ENCODE measurements at regions not wholly inside any gene's neighbourhood (a gene's known extent, or its start where the extent isn't known, plus 50 kb on each side); places are given as distances from the start of the nearest gene placed in this dataset.

DNA sequence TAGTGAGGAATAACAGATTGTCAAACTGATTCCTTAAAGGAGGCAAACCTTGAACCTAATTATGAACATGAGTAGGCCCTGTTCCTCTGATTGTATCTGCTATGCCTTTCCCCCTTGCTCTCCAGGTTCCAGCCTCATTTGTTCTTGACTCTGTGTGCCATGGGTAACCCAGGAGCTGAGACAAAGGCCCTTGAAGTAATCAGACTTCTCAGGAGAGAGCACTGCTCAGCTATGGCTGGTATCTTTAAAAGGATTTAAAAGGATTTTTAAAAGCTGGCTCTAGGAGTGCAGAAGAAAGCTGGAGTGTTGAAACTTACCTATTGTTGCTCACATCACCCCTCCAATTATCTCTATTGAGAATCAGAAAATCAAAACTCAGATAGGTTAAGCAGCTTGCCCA, 1565.5 kb upstream of the AGA start:
- intact Hi-C loops (cut with DNase I) = no loop called here
- H3K27ac ChIP-seq = no peak overlapping the region
- DNase-seq (no peak), ATAC-seq (no peak)
- no peak overlapping the region for H3K4me3 ChIP-seq
- TF ChIP-seq, protein P1, sequence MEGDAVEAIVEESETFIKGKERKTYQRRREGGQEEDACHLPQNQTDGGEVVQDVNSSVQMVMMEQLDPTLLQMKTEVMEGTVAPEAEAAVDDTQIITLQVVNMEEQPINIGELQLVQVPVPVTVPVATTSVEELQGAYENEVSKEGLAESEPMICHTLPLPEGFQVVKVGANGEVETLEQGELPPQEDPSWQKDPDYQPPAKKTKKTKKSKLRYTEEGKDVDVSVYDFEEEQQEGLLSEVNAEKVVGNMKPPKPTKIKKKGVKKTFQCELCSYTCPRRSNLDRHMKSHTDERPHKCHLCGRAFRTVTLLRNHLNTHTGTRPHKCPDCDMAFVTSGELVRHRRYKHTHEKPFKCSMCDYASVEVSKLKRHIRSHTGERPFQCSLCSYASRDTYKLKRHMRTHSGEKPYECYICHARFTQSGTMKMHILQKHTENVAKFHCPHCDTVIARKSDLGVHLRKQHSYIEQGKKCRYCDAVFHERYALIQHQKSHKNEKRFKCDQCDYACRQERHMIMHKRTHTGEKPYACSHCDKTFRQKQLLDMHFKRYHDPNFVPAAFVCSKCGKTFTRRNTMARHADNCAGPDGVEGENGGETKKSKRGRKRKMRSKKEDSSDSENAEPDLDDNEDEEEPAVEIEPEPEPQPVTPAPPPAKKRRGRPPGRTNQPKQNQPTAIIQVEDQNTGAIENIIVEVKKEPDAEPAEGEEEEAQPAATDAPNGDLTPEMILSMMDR (IDR thresholded peaks at IDR 0.05) = no peak
- no peak for TF ChIP-seq POLR2A (IDR thresholded peaks at IDR 0.05)
- H3K27me3 ChIP-seq = no peaks in the 10 kb centered on the region
- H3K9me3 ChIP-seq = no peaks in the 10 kb centered on the region
- H3K4me1 ChIP-seq = no peaks in the 10 kb centered on the region
- no peaks in the 10 kb centered on the region for H3K36me3 ChIP-seq

DNA sequence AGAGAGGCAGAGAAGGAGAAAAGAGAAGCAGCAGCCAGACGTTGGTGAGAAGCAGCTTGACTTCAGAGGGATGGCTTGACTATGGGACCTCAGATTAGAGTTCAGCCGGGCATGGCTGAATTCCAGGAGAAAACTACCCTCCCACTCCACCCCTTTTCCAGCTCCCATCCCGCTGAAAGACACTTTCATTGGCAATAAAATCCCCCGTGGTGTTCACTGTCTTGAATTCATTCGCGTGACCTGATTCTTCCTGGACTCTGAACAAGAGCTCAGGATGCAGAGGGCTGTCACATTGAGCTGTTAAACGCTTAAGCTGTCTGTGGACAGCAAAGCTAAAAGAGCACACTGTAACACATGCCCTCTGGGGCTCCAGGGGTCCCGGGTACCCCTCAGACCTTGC, 1575.3 kb upstream of the AGA start:
- WGBS, 4 donors = 82 to 91% (median 83%) methylated on average over 8 of the region's 8 CpGs
- intact Hi-C loops (cut with DNase I) = no loop called here
- H3K27me3 ChIP-seq = no peaks in the 10 kb centered on the region
- peaks cover 0 to 10% (median 0%) of the 10 kb centered on the region in 12 donors for H3K9me3 ChIP-seq
- H3K36me3 ChIP-seq = no peaks in the 10 kb centered on the region
- no peak overlapping the region for H3K4me3 ChIP-seq
- H3K27ac ChIP-seq = no peak overlapping the region
- TF ChIP-seq POLR2A (IDR thresholded peaks at IDR 0.05) = no peak
- TF ChIP-seq, protein P1 (IDR thresholded peaks at IDR 0.05) = no peak
- H3K4me1 ChIP-seq = no peaks in the 10 kb centered on the region
- no peak for ATAC-seq
- DNase-seq = no peak

DNA sequence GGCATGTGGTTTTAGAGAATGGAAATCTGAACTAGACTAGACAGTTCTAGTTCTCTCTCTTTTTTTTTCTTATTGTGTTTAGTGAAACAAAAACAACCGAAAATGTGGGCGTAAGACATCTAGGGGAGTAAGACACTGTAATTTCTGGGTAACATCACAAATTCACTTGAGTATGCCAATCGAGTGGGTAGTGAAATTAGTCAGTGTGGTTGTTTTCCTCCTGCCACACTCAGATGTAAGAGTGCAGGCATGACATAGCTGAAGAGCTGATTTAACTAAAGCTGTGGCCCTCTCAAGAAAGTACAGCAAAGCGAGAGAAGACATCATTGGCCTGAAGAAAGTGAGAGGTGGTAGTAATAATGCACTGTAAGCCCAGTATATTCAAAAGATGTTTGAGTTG, 1585.3 kb upstream of the AGA start:
- Histone ChIP-seq H3K4me1 (no peaks in the 10 kb centered on the region), H3K27ac (no peak overlapping the region), H3K9me3 (peaks cover 0 to 6% (median 0%) of the 10 kb centered on the region in 12 donors), H3K27me3 (no peaks in the 10 kb centered on the region), H3K4me3 (no peak overlapping the region), H3K36me3 (no peaks in the 10 kb centered on the region)
- DNase-seq (no peak), ATAC-seq (no peak)
- TF ChIP-seq POLR2A (IDR thresholded peaks at IDR 0.05) = no peak
- TF ChIP-seq, protein P1 (IDR thresholded peaks at IDR 0.05) = no peak
- intact Hi-C loops (cut with DNase I) = no loop called here
- WGBS, 4 donors = 82 to 86% (median 84%) methylated on average over 4 of the region's 4 CpGs

DNA sequence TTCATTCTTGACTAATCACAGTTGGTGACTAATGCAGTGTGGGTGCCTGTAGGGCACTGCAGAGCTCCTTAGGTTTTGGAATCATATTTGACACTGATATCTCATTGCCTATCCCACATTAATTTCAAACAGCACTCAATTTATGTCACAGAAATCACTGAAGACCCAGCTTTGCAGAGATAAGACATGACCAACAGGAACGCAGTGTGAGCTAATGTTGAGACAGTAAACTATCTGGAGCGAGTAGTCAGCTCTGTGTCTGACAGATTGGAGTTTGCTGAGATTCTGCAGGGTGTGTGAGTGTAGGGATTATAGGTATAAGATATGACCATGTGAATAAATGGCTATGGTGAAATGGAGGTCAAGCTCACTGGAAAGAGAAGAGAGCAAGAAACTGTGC, 1586.1 kb upstream of the AGA start:
- Histone ChIP-seq H3K36me3 (no peaks in the 10 kb centered on the region), H3K27ac (no peak overlapping the region), H3K9me3 (peaks cover 0 to 6% (median 0%) of the 10 kb centered on the region in 12 donors), H3K27me3 (no peaks in the 10 kb centered on the region), H3K4me3 (no peak overlapping the region), H3K4me1 (no peaks in the 10 kb centered on the region)
- DNase-seq (no peak), ATAC-seq (no peak)
- intact Hi-C loops (cut with DNase I) = no loop called here
- WGBS, 4 donors = 26 to 42% (median 31%) methylated on average over 2 of the region's 2 CpGs
- no peak for TF ChIP-seq POLR2A (IDR thresholded peaks at IDR 0.05)
- TF ChIP-seq, protein P1 (IDR thresholded peaks at IDR 0.05) = no peak

Measured in heart left ventricle (tissue), 16 donors.